HG03558 (cell line): ENCODE measurements at regions not wholly inside any gene's neighbourhood (a gene's known extent, or its start where the extent isn't known, plus 50 kb on each side); places are given as distances from the start of the nearest gene placed in this dataset.
A peak's percentile ranks its signal among the peaks of the same experiment; 100 is the strongest.

Experiments used
- ATAC-seq: cut with Tn5 transposase; IDR thresholded peaks from one replicate; pipeline ENCODE4 v1.9.1; 2021; ENCODE audit warnings: moderate number of reproducible peaks; ENCODE audit not compliant: unreplicated experiment; ENCODE audit errors: extremely low read depth

GRCh38 chr11:8818421-8818820 is 92.6 kb upstream of the AKIP1 start:
- ATAC-seq, result no peak

GRCh38 chr11:8820401-8820800 is 90.6 kb upstream of the AKIP1 start:
- no peak for ATAC-seq

- no peak for ATAC-seq
Measured at GRCh38 chr11:8822469-8822868, 88.5 kb upstream of the AKIP1 start.

GRCh38 chr11:8823174-8823742 is 87.7 kb upstream of the AKIP1 start:
- ATAC-seq, result no peak

- ATAC-seq, result no peak
Measured at GRCh38 chr11:8826139-8826786, 84.7 kb upstream of the AKIP1 start.

DNA sequence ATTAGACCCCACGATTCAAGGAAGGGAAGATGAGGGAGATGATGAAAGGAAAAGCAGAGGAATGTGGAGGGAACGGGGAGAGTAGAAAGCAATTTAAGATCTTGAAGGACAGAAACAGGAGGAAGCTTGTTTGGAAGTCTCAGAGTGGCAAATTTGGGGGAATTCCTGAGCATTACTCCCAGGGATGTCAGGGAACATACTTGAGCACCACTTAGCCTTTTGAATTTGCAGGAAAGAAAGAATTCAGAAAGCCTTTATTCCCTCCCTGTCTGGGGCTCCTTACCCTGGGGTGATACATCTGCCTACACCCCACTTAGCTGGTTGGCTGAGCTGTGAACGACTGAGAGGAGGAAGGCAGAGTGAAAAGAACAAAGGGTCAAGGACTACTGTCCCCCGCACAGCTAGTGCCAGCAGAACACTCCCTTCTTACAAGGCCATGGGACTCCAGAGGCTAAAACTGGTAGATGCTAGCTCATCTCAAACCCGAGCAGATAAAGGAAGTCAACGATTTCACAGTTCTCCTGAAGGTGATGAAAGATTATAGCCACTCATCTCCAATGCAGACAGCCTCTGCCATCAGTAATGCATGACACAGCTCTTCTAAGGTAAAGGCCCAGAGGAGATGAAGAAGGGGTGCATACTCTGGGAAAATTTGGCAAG is 84.0 kb upstream of the AKIP1 start:
- no peak for ATAC-seq

DNA sequence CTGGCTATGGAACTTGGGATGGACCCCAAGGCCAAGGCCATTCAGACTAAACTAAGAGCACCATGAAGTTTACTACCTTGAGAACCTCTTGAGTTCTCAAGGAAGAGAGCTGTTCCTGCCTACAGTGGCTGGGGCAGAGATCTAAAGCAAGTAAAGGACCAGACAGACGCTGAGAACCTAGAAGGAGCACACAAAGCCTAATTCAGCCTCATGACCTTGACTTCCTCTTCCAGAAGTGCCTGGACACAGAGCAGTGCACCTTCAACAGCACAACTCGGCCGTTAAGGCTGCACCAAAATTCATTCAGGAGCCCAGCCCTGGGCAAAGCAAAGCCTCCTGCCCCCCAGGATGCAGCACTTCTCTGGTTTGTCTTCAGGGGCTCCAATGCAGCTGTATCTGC is 82.9 kb upstream of the AKIP1 start:
- no peak for ATAC-seq

DNA sequence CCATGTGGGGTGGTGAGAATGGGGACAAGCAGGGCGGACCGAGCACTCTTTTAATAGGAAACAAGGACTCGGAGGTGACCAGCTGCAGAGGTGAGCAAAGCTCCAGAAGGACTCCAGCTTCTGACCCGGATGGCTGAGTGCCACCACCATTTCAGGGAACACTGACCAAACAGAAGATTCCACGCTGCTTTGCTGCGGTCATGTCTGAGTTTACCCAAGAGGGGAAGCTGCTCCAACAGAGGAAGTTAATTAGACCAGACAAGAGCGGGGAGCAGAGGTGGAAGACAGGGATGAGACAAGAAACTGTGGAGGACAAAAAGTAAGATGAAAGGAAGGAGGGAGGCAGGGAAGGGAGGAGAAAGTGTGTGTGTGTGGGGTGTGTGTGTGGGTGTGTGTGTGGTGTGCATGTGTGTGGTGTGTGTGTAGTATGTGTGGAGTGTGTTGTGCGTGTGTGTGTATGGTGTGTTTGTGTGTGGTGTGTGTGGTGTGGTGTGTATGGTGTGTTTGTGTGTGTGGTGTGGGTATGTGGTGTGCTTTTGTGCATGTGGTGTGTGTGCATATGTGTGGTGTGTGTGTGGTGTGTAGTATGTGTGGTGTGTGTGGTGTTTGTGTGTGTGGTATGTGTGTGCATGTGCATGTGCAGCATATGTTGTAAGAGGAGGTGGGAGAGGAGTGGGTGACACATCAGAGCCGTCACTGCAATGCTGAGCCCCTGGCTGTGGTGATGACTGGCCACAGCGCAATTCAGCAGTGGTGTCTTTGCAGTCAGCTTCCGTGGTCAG is 82.2 kb upstream of the AKIP1 start:
- no peak for ATAC-seq

- ATAC-seq, result no peak
Measured at GRCh38 chr11:8829556-8829955, 81.4 kb upstream of the AKIP1 start.

- no peak for ATAC-seq
Measured at GRCh38 chr11:8830641-8831040, 80.3 kb upstream of the AKIP1 start.

- ATAC-seq, result no peak
Measured at GRCh38 chr11:8831861-8832260, 79.1 kb upstream of the AKIP1 start.

GRCh38 chr11:8832571-8833260 is 78.3 kb upstream of the AKIP1 start:
- peak; percentile 63 for ATAC-seq

DNA sequence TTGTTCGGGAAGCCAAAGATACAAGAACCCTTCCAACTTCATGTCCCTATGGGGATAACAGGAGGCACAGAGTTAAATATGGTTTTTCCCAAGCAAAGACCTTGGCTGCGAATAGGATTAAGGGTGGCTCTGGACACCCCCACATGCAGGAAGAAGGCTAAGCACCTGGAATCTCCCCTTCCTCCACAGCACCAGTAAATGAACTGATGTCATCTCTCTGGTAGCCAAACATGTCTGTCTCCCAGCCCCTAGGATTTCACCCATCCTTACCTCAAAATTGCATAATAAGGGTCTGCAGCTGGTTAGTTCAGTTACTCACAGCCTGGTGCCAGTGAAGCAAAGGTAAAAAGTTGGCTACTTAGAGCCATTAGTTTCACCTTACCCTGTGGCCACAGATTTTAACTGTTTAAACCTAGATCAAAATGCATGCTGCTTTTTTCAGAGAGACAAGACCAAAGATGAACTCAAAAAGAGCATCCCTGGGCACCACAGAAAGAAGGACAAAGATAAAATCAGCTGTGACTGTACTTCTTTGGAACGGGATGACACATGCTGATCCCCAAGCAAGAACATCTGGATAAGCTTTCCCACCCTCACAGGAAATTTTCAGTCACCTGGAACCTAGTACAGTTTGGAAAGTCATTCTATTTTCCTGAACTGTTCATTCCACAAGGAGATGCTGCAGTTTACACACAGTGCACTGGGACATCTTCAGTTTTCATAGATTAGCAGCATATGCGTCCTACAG is 77.2 kb upstream of the AKIP1 start:
- no peak for ATAC-seq

DNA sequence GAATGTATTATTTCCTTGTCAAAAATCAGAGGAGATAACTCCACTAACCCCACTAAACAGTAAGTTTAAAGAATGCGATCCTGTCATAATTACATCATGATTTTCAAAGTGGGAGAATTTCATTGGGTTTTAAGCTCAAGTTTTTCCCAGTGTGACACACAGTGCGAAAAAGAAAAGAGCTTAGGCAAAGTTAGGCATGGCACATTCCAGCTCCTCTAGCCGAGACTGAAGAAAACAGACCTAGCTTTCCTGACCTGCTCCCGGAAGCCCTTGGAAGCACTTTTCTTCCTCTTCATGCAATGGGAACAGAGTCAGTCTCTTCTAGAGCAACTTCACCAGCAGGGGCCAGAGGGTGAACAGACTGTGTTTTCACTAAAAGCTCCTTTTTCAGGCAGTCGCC is 76.6 kb upstream of the AKIP1 start:
- no peak for ATAC-seq

GRCh38 chr11:8838248-8838647 is 72.7 kb upstream of the AKIP1 start:
- no peak for ATAC-seq

DNA sequence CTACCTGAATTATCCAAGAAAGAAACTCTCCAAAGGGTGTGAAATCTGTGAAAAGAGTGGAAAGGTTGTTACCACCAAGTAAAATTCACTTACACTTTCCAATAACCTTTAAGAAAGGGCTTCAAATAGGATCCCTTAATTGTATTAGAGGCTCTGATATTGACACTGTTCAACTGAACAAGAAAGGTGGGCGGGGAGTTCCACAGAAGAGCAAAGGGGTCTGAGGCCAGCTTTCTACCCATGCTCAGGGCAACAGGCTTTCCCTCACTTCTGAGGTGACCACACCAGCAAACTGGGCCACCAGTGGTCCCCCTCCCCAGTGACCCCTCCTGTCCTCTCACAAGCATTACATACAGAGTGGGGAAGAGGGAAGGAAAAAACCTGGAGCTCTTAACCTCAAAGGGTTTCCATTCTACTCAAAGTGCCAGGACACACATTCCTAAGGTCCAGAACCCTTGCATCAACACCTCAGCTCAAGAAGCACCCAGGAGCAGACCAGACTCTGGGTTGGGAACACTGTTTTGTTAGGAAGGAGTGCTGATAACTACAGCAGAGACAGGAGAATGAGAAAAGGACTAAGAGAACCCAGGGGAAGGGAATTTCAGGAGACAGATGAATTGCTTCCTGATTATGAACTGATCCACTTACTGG is 71.6 kb upstream of the AKIP1 start:
- no peak for ATAC-seq

- ATAC-seq, result no peak
Measured at GRCh38 chr11:8839957-8840945, 70.7 kb upstream of the AKIP1 start.

- no peak for ATAC-seq
Measured at GRCh38 chr11:8841899-8842298, 69.1 kb upstream of the AKIP1 start.
